NCI-H82 treated with DMSO at 0.1 percent for 48 hours (cell line): ENCODE measurements at regions not wholly inside any gene's neighbourhood (a gene's known extent, or its start where the extent isn't known, plus 50 kb on each side); places are given as distances from the start of the nearest gene placed in this dataset.
"Not testable (repeated sequence)": the region's sequence is repeated elsewhere in the genome, so short reads cannot be mapped to it uniquely, and the experiment has no call there.

Experiments
- DNase-seq: peaks from one replicate; lab custom pipeline; 2025; ENCODE audit not compliant: unreplicated experiment; lab: John Stamatoyannopoulos, UW

DNA sequence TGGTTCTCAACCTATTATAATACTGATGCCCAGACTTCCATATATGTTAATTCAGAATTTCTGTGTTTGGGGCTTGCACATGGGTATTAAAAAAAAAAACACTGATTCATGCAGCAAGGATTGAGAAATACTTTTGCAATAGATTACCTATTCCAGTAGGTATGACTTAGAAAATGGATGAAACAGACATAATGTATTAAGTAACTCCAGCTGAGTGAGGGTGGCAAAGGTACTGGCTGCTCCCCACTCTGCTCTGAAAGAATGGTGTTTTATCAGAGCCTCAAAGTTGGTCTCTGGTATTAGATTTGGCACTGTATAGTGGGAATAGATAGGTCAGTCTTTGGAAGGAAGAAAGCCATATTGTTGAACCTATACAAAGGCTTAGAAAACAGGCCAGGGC lies 234.3 kb upstream of the FOLH1 start:
- no peak for DNase-seq

DNA sequence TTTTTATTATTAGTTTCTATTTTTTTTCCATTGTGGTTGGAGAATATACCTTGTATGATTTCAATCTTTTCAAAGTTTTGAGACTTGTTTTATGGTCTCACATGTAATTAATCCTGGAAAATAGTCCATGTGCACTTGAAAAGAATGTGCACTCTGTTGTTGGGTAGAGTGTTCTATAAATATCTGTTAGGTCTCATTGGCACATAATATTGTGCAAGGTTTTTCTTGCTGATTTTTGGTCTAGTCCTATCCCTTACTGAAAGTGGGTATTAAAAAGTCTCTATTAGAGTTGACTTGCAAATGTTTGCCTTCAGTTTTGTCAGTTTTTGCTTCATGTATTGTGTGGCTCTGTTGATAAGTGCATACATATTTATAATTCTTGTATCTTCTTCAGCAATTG lies 231.5 kb upstream of the FOLH1 start:
- not testable (repeated sequence) for DNase-seq

DNA sequence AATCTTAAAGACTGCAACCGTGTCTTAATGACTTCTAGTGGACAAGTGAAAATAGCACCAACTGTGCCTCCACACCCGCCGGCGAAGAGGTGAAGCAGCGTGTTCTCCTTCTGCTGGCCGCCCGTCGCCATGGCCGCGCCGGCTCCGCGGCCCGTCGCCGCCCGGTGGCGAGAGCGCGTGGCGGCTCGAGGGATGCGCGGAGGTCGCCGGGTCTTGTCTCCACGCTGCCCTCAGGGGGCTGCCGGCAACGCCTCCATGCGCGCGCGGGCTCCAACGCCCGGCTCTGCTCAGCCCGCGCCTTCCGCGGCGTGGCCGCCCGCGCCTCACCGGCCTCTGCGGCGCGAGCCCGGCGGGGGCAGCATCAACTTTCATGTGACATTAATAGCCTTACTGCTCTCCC lies 225.9 kb upstream of the FOLH1 start:
- DNase-seq: not testable (repeated sequence)

DNA sequence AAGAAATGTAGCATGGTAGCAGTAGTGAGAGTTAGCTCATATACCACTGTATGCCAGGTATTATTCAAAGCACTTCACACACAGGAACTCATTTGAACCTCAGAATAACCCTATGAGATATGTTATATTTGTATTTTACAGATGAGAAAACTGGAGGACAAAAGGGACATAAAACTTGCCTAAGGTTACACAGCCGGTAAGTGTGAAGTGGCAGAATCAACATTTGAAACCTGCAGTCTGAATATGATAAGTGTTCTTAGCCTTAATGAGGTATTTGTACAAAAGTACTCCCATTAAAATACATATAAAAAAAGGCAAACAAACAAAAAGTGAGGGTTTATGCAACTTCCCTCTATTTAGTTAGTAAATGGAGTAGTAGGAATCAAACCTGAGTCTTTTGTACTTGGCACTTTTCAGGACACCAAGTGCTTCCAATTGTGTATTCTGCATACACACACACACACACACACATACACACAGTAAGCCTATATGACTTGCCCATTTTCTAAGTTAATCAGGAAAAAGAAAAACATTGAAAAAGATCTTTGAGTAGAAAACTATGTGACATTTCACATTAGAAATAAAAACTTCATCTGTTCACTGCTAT lies 223.9 kb upstream of the FOLH1 start:
- DNase-seq: no peak

DNA sequence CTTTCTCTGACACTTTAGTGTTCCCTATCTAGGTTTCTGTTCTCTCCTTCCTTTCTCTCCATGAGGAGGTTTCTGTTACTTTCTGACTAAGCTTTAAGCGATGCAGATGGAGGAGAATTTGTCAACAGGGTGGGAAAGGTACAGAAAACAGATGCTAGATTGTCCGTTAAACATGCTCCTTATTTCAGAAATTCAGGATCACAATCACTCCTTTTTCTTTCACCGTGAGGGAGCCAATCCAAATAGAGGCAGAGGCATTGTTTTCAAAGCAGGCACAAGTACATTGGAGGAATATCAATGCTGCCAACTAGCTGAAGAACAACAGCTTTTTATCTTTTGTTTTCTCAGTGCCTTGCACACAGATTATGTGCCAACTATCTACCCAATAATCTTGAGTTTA lies 215.7 kb upstream of the FOLH1 start:
- DNase-seq: no peak

DNA sequence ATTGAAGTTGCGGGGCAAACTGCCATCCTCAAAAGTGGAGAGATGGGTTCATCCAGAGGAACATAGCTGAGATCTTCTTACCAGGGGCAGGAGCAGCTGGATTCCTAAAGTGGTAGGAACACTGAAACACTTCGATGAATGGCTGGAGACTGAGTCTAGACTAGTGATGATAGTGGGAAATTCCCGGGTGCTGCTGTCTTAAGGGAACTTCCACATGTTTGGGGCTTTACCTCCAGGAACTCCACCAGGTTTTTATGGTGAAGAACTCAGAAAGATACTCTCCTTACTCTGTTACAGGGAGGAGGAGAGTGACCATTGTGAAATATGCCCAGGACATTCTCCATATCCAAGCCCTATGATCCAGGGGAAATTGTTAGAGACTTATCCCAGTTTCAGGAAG lies 210.5 kb upstream of the FOLH1 start:
- DNase-seq: not testable (repeated sequence)

DNA sequence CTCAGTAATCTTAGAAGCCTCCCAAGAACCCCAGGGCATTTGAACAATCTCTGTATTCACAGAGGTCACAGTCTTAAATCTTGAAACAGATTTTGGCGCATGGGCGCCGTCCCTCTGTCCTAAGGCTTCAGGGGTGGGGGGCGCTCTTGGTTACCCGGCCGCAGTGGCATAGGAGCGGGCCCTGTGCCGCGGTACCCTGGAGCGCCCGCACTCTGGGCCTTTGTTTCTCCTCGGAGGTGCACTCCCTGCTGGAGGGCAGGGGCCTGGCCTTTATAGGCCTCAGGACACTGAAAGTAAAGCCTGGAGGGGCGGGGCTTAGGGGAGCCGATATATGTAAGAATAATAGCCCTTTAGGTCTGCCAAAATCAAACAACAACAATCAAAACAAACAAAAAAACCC lies 197.3 kb upstream of the FOLH1 start:
- DNase-seq: no peak

DNA sequence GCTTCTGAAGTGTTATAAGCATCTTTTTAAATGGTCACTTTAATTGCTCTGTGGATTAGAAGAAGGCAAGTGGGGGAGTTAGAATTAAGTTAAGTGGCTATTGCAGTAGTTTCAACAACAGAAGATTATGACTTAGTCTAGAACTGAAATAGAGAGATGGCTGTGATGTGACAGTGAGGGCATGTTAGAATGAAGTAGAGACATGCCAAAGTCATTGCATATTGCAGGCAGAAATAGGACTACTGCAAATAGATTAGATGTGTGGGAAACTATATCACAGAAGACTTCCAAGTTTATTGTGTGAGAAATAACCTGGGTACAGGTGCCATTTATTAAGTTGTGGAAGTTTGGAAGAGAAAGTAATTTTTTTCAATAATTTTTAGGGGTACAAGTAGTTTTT lies 187.4 kb upstream of the FOLH1 start:
- DNase-seq: not testable (repeated sequence)

DNA sequence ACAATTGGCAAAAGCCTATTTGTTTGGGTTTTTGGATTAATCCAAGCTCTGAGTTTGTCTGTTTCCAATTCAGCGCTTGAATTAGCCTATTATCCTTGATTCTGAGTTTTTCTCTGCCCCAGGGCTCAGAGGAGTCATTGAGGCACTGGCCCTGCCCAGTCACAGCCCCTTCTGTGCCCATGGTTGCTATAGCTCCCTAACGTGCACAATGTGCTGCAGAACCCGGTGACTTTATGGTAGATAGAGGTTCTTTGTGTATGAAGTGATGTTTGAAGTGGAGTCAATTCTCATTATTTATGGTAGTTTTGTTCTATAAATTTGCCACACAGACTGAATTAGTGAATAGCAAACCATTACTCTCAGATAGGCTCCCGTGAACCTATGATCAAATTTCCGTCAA lies 182.0 kb upstream of the FOLH1 start:
- not testable (repeated sequence) for DNase-seq

DNA sequence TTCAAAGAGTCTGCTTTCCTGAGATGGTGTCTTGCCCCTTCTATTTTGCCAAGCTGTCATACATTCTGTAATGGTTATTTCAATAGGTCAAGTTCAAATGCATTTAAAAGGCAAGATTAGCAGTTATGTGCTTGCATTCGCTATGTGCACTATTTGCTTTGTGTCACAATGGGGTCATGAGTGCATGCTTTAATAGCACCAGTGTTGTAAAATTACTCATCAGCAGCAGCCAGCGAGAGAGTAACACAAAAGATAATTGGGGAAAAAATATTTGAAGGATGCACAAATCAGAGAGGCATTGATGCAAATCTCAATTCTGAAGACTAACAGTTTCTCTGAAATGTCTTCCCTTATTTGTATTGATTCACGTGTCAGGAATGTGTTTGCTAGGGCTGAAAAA lies 180.7 kb upstream of the FOLH1 start:
- not testable (repeated sequence) for DNase-seq

DNA sequence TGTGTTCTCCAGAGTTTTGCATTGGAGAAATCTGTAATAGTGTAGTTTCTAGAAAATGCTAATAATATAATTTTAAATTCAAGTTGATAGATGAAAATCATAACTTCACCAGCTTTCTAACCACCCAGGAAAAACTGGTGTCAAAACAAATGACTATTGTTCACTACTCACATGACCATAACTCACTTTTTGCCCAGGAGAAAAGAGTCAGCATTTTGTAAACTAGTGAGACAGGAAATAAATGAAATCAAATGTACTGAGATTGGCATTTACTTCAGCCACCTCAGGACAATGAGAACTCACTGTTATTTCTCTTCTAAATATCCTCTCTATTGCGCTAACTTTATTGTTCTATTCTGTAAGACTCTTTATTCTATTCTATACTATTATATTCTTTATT lies 176.0 kb upstream of the FOLH1 start:
- DNase-seq: not testable (repeated sequence)

DNA sequence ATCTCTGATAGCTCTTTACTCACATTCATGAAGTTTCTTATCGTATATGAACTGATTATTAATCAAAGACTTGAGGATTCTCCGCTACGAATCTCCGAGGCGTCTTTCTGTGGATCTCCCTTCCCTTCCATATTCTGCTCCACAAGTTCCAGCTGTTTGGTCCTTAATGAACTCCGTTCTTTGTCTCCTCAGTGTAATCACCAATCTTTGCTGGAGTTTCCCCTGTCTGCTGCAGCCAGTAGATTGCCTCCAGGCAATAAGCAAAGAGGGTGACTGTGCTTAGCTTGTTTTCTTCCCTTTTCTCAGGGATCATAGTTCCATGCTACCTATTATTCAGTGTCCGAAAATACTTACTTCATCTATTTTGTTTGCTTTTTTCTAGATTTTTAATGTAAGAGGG lies 169.6 kb upstream of the FOLH1 start:
- DNase-seq: no peak

DNA sequence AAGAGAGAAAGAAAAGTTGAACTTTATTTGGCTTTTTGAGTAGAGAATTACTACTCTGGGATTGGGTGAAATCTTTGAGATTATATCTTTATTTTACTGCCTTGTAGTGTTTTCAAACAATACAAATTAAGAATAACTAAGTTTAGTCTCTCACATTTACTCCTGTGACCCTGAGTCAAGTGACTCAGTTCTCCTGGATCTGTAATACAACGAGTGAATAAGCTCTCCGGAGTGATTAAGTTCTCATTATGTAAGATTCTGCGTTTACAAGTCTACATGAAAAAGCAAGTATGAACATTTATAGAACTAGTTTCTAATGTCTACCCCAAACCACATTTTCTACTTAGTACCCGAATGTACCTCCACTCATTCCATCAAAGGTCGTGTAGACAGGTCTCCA lies 165.5 kb upstream of the FOLH1 start:
- DNase-seq: not testable (repeated sequence)

DNA sequence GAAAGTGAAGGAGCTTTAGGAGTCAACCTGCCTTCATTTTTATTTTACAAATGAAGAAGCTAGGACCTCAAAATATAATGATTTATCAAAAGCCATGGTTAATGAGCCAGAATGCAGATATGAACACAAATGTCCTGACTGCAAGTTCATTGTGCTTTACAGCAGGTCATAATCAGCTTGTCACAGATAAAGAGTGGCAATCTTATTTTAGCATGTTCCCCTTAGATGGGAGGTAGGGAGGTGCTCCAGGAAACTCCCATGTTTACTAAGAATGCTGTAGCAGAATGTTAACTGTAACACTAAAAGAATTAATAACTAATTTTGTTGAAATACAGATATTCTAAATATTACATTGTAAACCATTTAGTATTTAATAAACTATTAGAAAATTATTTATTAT lies 165.0 kb upstream of the FOLH1 start:
- DNase-seq: not testable (repeated sequence)

DNA sequence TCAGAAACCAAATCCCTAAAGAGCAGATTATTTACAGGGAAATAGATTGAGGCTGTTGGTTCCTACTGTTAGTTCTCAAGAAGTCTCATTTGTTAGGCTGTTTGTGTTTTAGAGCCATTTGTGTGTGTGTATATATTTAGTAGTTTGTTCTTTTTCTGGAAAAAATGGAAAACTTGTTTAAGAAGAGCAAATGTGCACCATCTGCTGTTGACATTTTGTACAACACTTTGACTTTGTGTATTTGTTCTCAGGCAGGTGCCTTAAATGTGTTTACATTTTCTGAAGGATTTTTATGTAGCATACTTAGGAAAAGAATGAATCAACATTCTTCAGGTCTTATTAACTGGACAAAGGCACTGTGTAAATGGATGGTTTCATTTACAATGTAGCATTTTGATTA lies 163.7 kb upstream of the FOLH1 start:
- not testable (repeated sequence) for DNase-seq

DNA sequence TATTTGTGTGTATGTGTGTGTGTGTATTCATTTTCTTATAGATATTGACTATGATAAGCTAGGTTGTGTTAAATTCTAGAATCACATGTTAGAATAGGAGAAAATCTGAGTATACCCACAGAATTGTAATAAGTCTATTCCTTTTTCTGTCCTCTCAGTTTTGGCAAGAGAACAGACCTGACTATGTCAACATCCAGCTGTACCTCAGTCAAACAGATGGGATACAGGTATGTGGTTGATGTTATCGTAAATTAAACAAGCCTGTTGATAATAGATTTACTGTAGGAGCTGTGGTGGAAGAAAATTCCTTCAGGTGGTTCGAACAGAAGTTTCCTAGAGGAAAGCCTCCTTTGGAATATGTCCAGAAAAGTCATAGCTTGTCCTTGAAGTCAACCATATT lies 160.2 kb upstream of the FOLH1 start:
- not testable (repeated sequence) for DNase-seq

DNA sequence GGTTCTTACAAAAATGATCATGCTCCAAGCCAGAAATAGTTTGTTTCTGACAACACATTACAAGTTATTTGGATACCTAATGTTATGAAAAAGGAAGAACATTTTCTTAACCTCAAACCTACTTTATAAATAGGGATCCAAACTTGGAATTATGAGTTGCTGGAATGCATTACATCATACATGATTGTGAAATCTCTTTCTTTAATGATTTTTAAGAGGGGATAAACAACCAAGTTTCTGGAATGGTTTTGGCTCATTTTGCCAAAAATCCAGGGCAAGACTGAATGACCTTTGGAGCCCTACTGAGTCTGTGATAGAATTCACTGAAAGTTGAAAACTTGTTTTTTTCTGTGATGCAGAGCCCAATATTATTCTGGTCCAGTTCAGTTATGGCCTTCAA lies 157.0 kb upstream of the FOLH1 start:
- DNase-seq: not testable (repeated sequence)

DNA sequence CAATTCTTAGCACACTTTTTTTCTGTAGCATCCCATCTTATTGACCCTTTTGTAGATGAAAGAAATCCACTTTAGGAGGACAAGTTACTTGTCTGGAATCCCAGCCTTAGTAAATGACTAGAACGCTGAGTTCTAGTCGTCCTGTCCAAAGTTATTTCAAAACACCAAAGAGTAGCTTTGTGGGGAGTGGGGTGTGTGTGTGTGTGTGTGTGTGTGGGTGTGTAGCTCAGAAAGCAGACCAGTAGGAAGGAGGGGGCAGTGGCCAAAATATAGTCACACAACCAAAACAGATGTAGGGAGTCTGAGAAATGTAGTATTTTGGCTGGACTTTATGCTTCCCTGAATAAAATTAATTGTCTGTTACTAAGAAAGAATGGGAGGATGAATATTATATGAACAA lies 154.6 kb upstream of the FOLH1 start:
- DNase-seq: not testable (repeated sequence)

DNA sequence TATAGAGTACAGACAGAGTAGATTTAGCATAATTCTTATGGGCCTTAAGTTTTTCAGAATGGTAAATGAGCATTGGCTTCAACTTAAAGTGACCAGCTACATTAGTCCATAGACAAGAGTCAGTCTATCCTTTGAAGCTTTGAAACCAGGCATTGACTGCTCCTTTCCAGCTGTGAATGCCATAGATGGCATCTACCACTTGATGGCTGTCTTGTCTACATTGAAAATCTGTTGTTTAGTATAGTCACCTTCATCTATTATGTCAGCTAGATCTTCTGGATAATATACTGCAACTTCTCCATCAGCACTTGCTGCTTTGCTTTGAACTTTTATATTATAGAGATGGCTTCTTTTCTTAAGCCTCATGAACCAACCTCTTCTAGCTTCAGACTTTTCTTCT lies 146.1 kb upstream of the FOLH1 start:
- DNase-seq: not testable (repeated sequence)

DNA sequence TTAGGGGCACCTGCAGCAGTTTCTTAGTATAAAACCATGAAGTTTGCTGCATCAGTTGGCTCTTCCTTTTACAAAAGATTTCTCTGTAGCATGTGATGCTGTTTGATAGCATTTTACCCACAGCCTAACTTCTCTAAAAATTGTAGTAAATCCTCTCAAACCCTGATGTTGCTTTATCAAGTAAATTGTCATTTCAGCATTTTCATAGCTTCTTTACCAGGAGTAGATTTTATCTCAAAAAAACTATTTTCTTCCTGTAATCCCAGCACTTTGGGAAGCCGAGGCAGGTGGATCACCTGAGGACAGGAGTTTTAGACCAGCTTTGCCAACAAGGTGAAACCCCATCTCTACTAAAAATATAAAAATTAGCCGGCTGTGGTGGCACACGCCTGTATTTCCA lies 144.5 kb upstream of the FOLH1 start:
- DNase-seq: not testable (repeated sequence)

DNA sequence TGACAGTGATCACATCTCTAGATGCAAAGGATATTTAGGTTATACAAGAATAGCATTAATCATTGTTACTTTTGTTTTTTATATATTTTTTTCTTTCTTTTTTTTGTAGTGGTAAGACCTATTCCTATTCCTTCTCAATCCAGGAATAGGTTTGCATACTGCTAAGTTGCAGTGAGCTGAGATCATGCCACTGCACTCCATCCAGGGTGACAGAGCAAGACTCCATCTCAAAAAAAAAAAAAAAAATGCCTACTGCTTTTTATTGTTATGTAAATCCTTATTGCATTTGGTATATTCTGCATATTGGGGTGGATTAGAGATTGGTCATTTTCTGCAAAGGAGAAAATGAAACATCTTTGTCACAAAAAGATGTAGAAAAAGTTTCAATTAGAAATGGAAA lies 138.2 kb upstream of the FOLH1 start:
- DNase-seq: not testable (repeated sequence)

DNA sequence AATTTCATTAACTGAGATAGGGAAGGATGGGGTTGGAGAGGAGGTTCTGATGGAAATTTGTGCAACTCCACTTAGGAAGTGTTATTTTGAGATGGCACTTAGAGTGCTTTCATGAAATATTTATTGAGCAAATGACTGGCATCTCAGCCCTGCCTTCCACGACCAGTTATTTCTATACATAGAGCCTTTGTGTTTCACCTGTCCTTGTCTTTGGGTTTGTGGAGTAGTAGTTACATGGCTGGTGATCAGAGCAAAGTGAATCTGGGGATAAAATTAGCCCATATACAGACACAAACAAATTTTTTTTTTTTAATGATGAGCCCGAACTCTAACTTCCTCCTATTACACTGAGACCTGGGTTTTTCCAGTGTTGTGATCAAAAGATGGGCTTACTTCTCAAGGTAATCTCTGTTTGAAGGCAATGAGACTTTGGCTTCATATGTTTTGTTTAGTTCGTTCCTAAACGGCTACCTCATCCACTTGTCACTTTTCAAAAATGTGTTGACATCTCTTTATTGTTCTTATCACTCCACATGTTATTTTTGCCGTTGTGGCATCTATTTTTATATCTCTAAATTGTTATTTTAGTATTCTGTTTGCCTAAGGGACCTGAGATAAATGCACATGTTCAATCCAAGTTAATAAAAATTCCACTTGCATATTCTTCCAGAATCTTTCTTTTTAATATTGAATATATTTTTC lies 120.2 kb upstream of the FOLH1 start:
- not testable (repeated sequence) for DNase-seq

DNA sequence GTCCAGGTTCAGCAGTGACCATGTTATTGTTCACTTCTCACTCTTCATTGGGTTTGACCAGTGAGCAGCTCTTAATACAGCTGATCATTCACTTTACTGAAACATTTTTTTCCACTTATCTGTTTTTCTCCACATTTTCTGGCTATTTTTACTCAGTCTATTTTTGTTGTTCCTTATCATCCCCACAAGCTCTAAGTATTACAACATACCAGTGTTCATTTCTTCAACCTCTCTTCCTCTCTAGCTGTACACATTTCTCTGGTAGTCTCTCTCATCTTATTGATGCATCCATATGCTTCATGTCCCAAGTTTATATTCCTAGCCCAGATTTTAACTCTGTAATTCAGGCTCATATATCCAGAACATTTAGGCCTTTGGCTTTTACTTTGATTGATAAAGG lies 119.4 kb upstream of the FOLH1 start:
- not testable (repeated sequence) for DNase-seq
